Duodenal mucosa (tissue), 2 donors: ENCODE measurements at regions not wholly inside any gene's neighbourhood (a gene's known extent, or its start where the extent isn't known, plus 50 kb on each side); places are given as distances from the start of the nearest gene placed in this dataset.

Source experiments
- H3K27ac ChIP-seq: one replicate; pipeline ENCODE4 v1.7.0; 2013; ENCODE audit warnings: low read depth, low read length
- H3K27me3 ChIP-seq, 2 donors: one replicate each; pipeline ENCODE4 v1.7.0; 2013; ENCODE audit warnings: low read length in 2 of 2, control low read depth in 1 of 2; ENCODE audit not compliant: insufficient read depth in 2 of 2, control insufficient read depth in 1 of 2
- H3K36me3 ChIP-seq, 2 donors: one replicate each; pipeline ENCODE4 v1.7.0; 2013; ENCODE audit warnings: low read length in 2 of 2, control low read depth in 1 of 2; ENCODE audit not compliant: insufficient read depth in 2 of 2, control insufficient read depth in 1 of 2
- H3K4me1 ChIP-seq, 2 donors: one replicate each; pipeline ENCODE4 v1.7.0; 2013; ENCODE audit warnings: low read length in 2 of 2, control low read depth in 1 of 2; ENCODE audit not compliant: insufficient read depth in 2 of 2, control insufficient read depth in 1 of 2
- H3K4me3 ChIP-seq, 2 donors: one replicate each; pipeline ENCODE4 v1.7.0; 2013; ENCODE audit warnings: low read length in 2 of 2, low read depth in 1 of 2
- H3K9ac ChIP-seq, 2 donors: one replicate each; pipeline ENCODE4 v1.7.0; 2013; ENCODE audit warnings: low read length in 2 of 2, low read depth in 1 of 2
- H3K9me3 ChIP-seq, 2 donors: one replicate each; pipeline ENCODE4 v1.7.0; 2013; ENCODE audit warnings: low read length in 2 of 2, control low read depth in 1 of 2; ENCODE audit not compliant: control insufficient read depth in 1 of 2

GRCh38 chr1:177741476-177741875 is 228.4 kb downstream of the SEC16B start:
- no peaks in the 10 kb centered on the region for H3K36me3 ChIP-seq
- H3K9me3 ChIP-seq, result no peaks in the 10 kb centered on the region
- no peak overlapping the region for H3K4me3 ChIP-seq
- H3K9ac ChIP-seq, result no peak overlapping the region
- no peaks in the 10 kb centered on the region for H3K4me1 ChIP-seq
- no peaks in the 10 kb centered on the region for H3K27me3 ChIP-seq
- no peak overlapping the region for H3K27ac ChIP-seq

GRCh38 chr1:177739780-177740179 is 230.1 kb downstream of the SEC16B start:
- no peak overlapping the region for H3K4me3 ChIP-seq
- no peaks in the 10 kb centered on the region for H3K36me3 ChIP-seq
- H3K9me3 ChIP-seq, result no peaks in the 10 kb centered on the region

GRCh38 chr1:177737456-177737855 is 232.4 kb downstream of the SEC16B start:
- H3K4me1 ChIP-seq, result no peaks in the 10 kb centered on the region
- H3K36me3 ChIP-seq, result no peaks in the 10 kb centered on the region
- no peak overlapping the region for H3K4me3 ChIP-seq
- H3K9me3 ChIP-seq, result no peaks in the 10 kb centered on the region
- no peaks in the 10 kb centered on the region for H3K27me3 ChIP-seq
- no peak overlapping the region for H3K9ac ChIP-seq
- no peak overlapping the region for H3K27ac ChIP-seq

More at GRCh38 chr1:177739780-177740179, 230.1 kb downstream of the SEC16B start:
- no peaks in the 10 kb centered on the region for H3K27me3 ChIP-seq
- no peak overlapping the region for H3K27ac ChIP-seq
- H3K9ac ChIP-seq, result no peak overlapping the region
- no peaks in the 10 kb centered on the region for H3K4me1 ChIP-seq

- Histone ChIP-seq H3K9me3 (no peaks in the 10 kb centered on the region), H3K4me3 (no peak overlapping the region), H3K4me1 (no peaks in the 10 kb centered on the region), H3K9ac (no peak overlapping the region), H3K27me3 (no peaks in the 10 kb centered on the region), H3K36me3 (no peaks in the 10 kb centered on the region), H3K27ac (no peak overlapping the region)
These were observed 237.7 kb downstream of the SEC16B start for GRCh38 chr1:177732178-177732577.

GRCh38 chr1:177729646-177730045 is 240.2 kb downstream of the SEC16B start:
- Histone ChIP-seq H3K4me3 (no peak overlapping the region), H3K9ac (no peak overlapping the region), H3K9me3 (no peaks in the 10 kb centered on the region), H3K4me1 (no peaks in the 10 kb centered on the region), H3K27ac (no peak overlapping the region), H3K27me3 (no peaks in the 10 kb centered on the region), H3K36me3 (no peaks in the 10 kb centered on the region)

- no peaks in the 10 kb centered on the region for H3K36me3 ChIP-seq
- H3K4me1 ChIP-seq, result no peaks in the 10 kb centered on the region
- H3K9me3 ChIP-seq, result no peaks in the 10 kb centered on the region
- H3K9ac ChIP-seq, result no peak overlapping the region
- no peak overlapping the region for H3K27ac ChIP-seq
- H3K27me3 ChIP-seq, result no peaks in the 10 kb centered on the region
- H3K4me3 ChIP-seq, result no peak overlapping the region
These were observed 246.3 kb downstream of the SEC16B start for GRCh38 chr1:177723533-177723932.

GRCh38 chr1:177710696-177711620 is 258.9 kb downstream of the SEC16B start:
- Histone ChIP-seq H3K27me3 (no peaks in the 10 kb centered on the region), H3K9me3 (no peaks in the 10 kb centered on the region), H3K9ac (no peak overlapping the region), H3K36me3 (no peaks in the 10 kb centered on the region), H3K4me1 (no peaks in the 10 kb centered on the region), H3K4me3 (no peak overlapping the region), H3K27ac (no peak overlapping the region)

- no peaks in the 10 kb centered on the region for H3K4me1 ChIP-seq
- no peak overlapping the region for H3K4me3 ChIP-seq
- no peaks in the 10 kb centered on the region for H3K9me3 ChIP-seq
- H3K9ac ChIP-seq, result no peak overlapping the region
- H3K27ac ChIP-seq, result no peak overlapping the region
- no peaks in the 10 kb centered on the region for H3K36me3 ChIP-seq
- no peaks in the 10 kb centered on the region for H3K27me3 ChIP-seq
These were observed 261.5 kb downstream of the SEC16B start for GRCh38 chr1:177708406-177708805.

GRCh38 chr1:177706977-177707376 is 262.9 kb downstream of the SEC16B start:
- Histone ChIP-seq H3K27me3 (no peaks in the 10 kb centered on the region), H3K4me1 (no peaks in the 10 kb centered on the region), H3K4me3 (no peak overlapping the region), H3K36me3 (no peaks in the 10 kb centered on the region), H3K27ac (no peak overlapping the region), H3K9me3 (no peaks in the 10 kb centered on the region), H3K9ac (no peak overlapping the region)

- Histone ChIP-seq H3K4me3 (no peak overlapping the region), H3K4me1 (no peaks in the 10 kb centered on the region), H3K9ac (no peak overlapping the region), H3K36me3 (no peaks in the 10 kb centered on the region), H3K9me3 (no peaks in the 10 kb centered on the region), H3K27me3 (no peaks in the 10 kb centered on the region), H3K27ac (no peak overlapping the region)
These were observed 264.0 kb downstream of the SEC16B start for GRCh38 chr1:177705839-177706238.
